KG1 (cell line): ENCODE measurements at regions not wholly inside any gene's neighbourhood (a gene's known extent, or its start where the extent isn't known, plus 50 kb on each side); places are given as distances from the start of the nearest gene placed in this dataset.

Experiments
- DNase-seq: peaks from one replicate; lab custom pipeline; 2025; lab: John Stamatoyannopoulos, UW

DNA sequence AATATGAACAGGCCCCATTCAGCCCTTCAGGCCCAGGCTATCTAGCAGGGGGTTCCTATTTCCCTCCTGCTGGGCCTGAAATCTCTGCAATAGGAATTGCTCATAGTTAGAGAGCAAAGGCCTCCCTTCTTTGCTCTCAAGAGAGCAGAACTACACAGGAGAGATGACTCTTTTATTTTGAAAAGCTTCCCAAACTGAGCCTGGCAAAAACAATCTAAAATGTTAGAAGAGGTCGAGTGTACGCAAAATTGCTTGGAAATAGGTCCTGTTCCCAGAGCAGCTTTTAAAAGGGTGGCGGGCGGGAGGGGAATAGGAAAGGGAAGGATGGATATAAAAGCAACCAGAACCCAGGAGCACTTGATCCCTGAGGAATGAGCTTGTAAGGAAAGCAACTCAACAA lies 68.4 kb upstream of the APCDD1 start:
- DNase-seq: no peak

DNA sequence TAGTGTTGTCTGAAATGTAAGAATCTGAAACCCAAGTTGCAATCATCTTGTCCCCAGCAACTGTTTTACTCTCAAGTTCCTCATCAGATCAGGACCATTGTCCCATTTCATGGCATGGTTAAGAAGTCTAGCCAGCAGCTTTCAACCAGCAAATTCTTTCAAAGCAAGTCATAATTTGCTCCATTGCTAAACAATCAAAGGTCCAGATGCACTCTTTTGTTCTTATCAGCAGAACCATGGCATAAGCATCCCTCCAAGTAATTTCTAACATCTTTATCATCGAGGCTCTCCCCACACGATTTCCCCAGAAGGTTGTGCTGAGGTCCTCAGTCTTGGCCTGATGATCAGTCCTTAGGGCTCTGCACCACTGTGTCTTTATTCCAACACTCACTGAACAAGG lies 67.5 kb upstream of the APCDD1 start:
- DNase-seq: no peak

DNA sequence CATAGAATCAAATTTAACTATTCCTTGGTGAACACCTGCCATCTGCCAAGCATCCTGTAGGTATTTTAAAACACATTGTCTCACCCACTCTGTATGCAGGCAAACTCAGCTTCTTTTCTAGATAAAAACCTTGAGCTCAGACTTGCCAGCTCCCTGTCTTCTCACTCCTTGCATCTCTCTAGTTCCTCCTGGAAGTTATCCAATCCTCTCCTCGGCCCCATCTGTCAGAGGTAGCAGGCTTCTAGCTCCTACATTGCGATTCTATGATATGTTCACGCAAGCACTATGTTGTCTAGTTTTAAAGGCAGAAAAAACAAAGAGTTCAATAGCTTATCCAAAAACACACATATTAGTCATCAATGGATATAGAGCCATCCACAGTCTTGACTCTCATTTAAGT lies 67.0 kb upstream of the APCDD1 start:
- no peak for DNase-seq

DNA sequence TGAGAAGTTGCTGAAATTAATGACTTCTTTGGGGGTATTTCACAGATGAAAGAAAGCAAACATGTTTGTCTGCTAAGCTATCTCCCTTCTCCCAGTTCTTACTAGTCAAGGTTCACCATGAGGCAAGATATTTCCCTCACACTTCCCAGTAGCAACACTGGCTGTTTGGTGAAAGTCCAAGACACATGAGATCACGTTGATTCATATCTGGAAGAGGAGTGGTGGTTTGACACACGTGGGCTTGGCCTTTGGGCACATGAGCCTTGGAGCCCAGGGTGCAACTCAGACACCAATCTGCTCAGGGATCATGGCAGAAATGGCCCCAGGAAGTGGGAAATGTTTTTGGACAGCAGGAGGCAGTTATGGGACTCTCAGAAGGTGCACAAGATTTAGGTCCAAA lies 66.1 kb upstream of the APCDD1 start:
- no peak for DNase-seq

DNA sequence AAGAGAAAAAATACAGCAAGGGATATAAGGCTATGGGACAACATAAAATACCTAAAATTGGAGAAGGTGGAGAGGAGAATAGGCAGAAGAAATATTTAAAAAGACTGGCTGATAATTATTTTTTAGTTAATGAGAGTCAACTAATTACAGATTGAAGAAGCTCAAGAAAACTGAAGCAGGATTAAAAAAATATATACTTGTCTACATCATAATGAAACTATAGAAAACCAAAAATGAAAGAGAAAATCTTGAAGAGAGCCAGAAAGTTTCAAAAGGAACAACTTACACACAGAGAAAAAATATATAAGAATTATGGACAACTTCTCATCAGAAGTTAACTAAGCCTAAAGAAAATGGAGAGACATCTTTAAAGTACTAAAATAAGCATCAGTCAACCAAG lies 62.9 kb upstream of the APCDD1 start:
- no peak for DNase-seq

DNA sequence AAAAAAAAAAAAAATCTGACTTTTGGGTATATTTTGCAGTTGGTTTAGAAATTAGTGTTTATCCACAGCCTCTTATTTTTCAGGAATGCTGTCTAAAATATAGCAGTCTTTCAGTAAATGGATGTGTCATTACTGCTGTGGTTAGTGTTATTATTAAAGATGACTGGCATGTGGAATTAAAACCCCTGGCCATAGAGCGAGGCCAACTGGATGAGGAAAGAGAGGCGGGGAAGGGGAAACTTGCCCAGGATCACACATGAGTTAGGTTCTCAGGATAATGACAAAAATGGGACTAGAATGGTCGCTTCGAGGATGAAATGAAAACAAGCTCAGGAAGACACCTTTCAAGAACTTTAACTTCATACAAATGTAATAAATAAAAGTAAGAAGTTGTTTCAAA lies 57.4 kb upstream of the APCDD1 start:
- DNase-seq: no peak

DNA sequence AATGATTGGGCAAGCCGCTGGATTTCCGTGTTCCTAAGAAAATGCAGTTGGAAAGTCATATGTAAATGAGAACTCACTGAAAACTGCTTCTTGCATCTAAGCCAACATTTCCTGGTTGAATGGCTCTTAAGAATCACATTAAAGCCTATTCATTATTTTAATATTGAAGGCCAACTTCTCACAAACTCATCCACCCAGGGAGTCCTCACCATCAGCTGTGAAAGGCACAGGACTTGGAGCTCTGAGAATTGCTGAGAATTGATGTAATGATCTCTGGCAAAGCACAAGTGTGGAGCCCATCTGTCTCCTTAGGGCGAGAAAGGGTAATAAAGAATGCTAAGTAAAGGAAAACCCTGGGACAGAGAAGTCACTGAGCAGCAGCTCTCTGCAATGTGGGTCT lies 55.9 kb upstream of the APCDD1 start:
- no peak for DNase-seq

DNA sequence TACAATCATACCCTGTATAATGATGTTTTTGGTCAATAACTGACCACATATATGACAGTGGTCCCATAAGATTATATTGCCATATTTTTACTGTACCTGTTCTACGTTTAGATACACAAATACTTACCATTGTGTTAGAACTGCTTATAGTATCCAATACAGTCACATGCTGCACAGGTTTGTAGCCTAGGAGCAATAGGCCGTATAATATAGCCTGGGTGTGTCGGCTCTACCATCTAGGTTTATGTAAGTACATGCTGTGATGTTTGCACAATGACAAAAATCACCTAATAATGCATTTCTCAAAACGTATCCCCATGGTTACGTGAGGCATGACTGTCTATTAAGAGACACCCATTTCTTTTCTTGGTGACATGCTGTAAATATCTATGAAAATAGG lies 55.0 kb upstream of the APCDD1 start:
- no peak for DNase-seq

DNA sequence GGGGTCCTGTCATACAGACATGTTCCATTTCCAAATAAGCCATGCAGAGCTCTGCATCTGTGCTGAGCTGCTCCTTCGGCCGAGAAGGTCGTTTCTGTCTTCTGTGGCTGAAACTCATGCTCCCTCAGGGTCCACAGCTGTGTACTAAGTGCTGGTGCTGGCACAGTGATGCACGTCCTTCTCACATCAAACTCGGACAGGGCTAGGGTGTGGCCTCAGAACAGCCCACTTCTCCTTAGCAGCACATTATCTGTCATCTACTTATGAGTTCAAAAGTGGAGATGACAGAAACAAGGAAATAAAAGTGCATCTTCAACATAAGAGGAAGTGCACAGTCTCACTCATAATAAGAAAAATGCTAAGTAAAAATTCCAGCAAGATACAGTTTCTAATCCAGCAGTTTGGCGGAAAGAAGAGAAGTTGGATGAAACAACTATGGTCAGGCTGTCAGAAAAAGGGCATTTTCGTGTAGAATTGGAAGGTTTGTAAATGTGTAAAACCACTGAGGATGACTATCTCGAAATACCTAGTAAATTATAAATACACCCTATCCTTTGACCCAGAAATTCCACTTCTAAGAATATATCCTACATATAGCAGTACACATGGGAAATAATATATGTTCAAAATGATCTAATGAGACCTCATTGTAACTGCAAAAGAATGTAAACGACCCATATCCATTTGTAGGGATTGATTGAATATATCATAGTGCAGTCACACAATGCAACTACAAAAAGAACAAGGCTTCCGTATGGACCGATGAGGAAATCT lies 53.7 kb upstream of the APCDD1 start:
- no peak for DNase-seq

DNA sequence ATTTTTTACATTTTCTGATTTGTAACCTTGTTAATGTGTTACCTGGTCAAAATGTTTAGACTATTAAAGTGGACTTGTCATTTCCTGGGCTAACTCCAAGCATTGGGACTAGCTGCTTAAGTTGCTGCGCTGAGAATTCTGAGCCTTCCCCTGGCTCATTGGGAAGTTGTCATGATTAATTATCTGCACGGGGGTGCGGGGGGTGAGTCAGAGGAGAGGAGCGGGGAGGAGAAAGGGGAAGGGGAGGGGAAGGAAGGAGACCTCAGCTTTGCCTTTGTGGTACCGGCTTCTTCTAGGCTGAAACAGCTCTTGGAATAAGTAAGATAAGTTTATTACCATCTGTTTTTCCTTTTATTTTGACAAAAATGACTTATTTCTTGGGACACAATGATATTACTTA lies 52.9 kb upstream of the APCDD1 start:
- DNase-seq: no peak

DNA sequence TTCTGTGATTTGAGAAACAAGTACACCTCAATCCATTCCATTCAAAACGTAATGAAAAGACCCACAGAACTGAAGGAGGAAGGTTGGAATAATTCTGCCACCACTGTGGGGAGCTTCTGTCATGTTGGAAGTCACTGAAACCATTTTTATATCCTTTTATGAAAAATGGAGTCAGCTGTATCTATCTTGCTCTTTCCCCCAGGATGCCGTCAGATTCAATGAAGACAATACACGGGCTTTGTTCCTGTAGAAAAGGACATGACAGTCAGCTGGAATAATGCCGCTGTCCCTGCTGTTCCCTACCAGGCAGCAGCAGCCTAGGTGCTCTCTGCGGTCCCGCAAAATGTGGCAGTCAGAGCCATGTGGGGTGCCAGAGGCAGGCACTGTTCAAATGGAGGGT lies 52.5 kb upstream of the APCDD1 start:
- no peak for DNase-seq

DNA sequence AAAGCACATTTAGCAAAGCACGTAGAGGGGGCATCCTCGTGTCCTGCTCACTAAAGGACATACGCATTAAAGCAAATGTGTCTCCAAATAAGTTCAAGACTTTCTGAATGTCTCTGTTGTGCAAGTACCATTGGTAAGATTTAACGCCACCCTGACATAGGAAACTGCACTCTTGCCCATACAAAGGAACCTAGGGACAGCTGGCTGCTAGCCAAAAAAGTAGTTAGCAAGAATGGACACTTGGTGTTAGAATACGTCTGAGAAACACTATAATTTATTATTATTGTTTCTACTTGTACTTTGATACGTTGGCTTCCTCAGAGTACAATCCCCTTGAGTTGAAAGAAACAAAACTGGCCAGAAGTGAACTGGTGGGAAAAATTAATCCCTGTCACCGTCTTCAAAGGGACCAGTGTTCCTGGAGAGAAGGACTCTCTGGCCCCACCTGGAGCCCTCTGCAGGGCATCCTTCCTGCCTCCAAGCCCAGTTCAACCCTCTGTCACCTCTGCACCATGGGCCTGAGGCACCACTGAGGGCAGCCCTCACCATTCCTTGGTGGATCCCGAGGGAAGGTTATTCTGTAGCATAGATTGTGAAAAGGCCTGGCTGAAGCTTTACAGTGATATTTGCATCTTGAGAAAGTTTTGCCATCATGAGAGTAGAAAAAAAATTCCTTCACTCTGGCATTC lies 51.4 kb upstream of the APCDD1 start:
- no peak for DNase-seq

DNA sequence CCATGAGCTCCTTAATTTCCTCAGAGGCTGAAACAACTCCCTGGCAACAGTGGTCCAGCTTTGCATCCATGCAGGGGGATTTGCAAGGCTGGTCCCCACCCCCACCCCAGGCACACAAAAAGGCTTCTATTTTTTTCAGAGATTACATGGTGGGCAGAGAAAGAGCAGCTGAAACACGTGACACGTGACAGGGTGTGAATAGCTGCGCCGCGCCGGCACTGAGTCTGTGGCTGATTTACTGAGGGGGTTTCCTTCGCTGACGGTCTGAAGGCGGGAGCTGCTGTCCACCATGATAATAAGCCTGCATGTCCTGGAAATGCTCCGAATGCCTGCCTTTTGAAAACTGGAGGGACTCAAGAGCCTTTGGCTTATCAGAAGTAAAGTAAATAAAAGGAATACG lies 50.7 kb upstream of the APCDD1 start:
- DNase-seq: no peak

DNA sequence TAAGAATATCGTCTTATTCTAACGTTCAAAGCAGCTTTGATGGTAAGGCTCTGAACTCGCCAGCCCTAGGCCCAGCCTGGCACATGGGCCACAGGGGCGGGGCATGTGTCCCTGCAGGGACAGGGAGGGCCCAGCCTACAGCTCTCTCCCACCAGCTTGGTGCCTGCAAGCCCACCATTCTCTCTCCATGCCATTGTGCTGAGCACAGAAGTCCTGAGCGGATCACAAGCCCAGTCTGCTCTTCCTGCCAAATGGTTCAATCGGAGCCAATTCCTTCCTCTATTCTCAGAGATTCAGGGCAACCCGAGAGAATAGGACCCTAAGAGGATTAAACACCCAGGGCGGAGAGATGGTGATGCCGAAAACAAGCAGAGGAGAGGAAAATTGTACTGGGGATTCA lies 50.3 kb upstream of the APCDD1 start:
- no peak for DNase-seq
